ENCODE measurements at regions not wholly inside any gene's neighbourhood (a gene's known extent, or its start where the extent isn't known, plus 50 kb on each side); places are given as distances from the start of the nearest gene placed in this dataset.

DNA sequence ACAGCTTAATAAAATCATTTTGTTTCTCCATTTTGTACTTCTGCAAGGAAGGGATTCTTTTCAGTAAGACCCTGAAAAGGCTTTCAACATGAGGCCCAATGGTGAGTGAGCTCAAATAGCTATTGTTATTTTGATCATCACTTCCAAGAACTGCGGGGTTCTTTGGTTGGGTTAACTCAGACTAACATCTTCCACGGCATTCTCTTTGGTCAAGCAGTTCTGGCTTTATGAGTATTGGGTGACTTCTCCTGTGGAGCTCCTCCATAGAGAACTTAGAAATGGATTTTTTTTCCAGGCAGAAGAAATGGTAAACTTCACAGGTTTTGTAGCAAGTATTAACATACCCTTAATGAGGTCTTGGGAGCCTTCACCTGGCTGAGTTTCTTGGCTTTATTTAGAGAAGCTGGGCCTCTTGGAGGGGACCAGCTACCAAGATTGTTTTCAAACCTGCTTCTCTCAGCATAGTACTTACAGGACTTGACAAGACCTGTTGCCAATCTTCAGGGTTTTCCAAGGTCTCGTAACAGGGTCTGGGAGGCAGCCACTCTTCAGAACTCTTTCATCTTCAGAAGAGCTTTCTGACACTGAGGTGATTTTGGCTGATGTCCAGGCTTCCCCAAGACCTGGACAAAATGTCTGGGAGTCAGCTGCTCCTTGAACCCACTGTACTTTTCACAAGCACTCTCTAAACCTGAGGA, 353.2 kb upstream of the ETAA1 start:
- Histone ChIP-seq H3K4me1 (no peaks in the 10 kb centered on the region), H3K27ac (no peak overlapping the region), H3K9me3 (no peaks in the 10 kb centered on the region), H3K36me3 (no peaks in the 10 kb centered on the region), H3K4me3 (no peak overlapping the region), H3K27me3 (no peaks in the 10 kb centered on the region)
- 93% methylated on average over 3 of the region's 3 CpGs for WGBS
- no peak for TF ChIP-seq EP300 (IDR thresholded peaks at IDR 0.05)
- TF ChIP-seq POLR2AphosphoS5 (IDR thresholded peaks at IDR 0.05) = no peak
- no peak for TF ChIP-seq CTCF (IDR thresholded peaks at IDR 0.05)
- DNase-seq (ENCODE audit: low spot score in 2 of 2) = no peak

GRCh38 chr2:67046591-67046990, 350.5 kb upstream of the ETAA1 start:
- 76% methylated on average over 1 of the region's 1 CpG for WGBS
- Histone ChIP-seq H3K27me3 (no peaks in the 10 kb centered on the region), H3K27ac (no peak overlapping the region), H3K4me3 (no peak overlapping the region), H3K36me3 (no peaks in the 10 kb centered on the region), H3K9me3 (no peaks in the 10 kb centered on the region), H3K4me1 (no peaks in the 10 kb centered on the region)
- no peak for DNase-seq (ENCODE audit: low spot score in 2 of 2)
- TF ChIP-seq POLR2AphosphoS5 (IDR thresholded peaks at IDR 0.05) (no peak), CTCF (IDR thresholded peaks at IDR 0.05) (no peak), EP300 (IDR thresholded peaks at IDR 0.05) (no peak), POLR2A (IDR thresholded peaks at IDR 0.05) (no peak)

DNA sequence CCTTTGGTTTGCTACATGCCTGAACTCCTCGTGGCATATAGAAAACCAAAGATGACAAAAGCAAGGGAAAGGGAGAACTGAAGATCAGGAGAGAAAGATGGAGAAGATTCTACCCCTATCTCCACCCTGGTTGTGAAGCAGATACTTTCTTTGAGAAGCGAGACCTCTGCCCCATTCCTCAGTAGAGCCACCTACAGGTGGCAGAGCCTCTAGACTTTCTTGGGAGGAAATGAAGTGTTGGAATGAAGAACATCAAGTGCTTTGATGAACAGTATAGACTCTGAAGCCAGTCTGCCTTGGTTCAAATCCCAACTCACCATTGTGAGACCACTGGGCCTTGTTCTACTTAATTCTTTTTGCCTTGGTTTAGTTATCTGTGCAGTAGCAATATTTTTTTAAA, 348.8 kb upstream of the ETAA1 start:
- DNase-seq (ENCODE audit: low spot score in 2 of 2) = no peak
- Histone ChIP-seq H3K4me3 (no peak overlapping the region), H3K4me1 (no peaks in the 10 kb centered on the region), H3K36me3 (no peaks in the 10 kb centered on the region), H3K27ac (no peak overlapping the region), H3K27me3 (no peaks in the 10 kb centered on the region), H3K9me3 (no peaks in the 10 kb centered on the region)
- TF ChIP-seq POLR2AphosphoS5 (IDR thresholded peaks at IDR 0.05) (no peak), POLR2A (IDR thresholded peaks at IDR 0.05) (no peak), EP300 (IDR thresholded peaks at IDR 0.05) (no peak), CTCF (IDR thresholded peaks at IDR 0.05) (no peak)
- 92% methylated on average over 2 of the region's 2 CpGs for WGBS

DNA sequence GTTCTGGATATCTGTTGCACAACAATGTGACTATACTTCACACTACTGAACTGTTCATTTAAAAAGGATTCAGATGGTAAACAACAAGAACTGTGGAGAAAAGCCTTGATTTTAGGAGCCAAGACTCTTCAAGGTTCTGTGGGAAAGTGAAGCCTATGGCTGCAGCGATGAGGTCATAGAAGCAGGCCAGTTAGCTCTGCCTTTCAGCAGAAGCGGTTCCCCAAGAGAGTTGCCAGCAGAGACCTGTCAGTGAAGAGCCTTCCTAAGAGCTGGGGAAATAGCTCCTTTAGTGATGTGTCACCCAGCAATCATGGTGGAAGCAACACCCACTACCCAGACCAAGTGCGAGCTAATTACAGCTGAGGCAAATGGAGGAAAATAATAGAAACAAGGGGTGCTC, 346.5 kb upstream of the ETAA1 start:
- TF ChIP-seq POLR2AphosphoS5 (IDR thresholded peaks at IDR 0.05) (no peak), EP300 (IDR thresholded peaks at IDR 0.05) (no peak), POLR2A (IDR thresholded peaks at IDR 0.05) (no peak), CTCF (IDR thresholded peaks at IDR 0.05) (no peak)
- no peaks in the 10 kb centered on the region for H3K27me3 ChIP-seq
- WGBS = 79% methylated on average over 3 of the region's 3 CpGs

DNA sequence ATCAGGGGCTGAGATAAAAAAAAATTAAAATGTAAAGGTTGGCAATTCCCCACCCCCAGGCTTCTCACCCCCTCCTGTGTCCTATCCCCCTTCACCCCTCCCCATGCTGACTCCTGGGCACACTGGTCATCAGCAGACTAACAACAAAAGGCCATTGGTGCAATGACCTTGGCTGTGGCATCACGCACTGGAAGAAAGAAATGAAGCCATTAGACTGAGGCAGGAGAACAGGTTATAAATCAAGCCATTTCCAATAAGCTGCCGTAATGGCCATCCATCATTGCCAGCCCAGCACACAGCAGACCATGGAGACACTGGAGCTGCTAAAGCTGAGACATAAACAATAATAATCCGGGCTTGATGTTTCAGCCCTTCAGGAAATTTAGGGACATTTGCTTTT, 342.4 kb upstream of the ETAA1 start:
- Histone ChIP-seq H3K4me3 (no peak overlapping the region), H3K9me3 (no peaks in the 10 kb centered on the region), H3K27me3 (no peaks in the 10 kb centered on the region), H3K4me1 (peaks cover 8% of the 10 kb centered on the region), H3K36me3 (no peaks in the 10 kb centered on the region), H3K27ac (no peak overlapping the region)
- TF ChIP-seq EP300 (IDR thresholded peaks at IDR 0.05) (no peak), POLR2AphosphoS5 (IDR thresholded peaks at IDR 0.05) (no peak), POLR2A (IDR thresholded peaks at IDR 0.05) (no peak), CTCF (IDR thresholded peaks at IDR 0.05) (no peak)
- 68% methylated on average over 3 of the region's 3 CpGs for WGBS
- DNase-seq (ENCODE audit: low spot score in 2 of 2) = no peak

More for the DNA sequence above, 346.5 kb upstream of the ETAA1 start:
- Histone ChIP-seq H3K4me3 (no peak overlapping the region), H3K36me3 (no peaks in the 10 kb centered on the region), H3K27ac (no peak overlapping the region), H3K4me1 (peaks cover 1% of the 10 kb centered on the region), H3K9me3 (no peaks in the 10 kb centered on the region)
- no peak for DNase-seq (ENCODE audit: low spot score in 2 of 2)
